Natural killer cell (primary cell): ENCODE measurements at regions not wholly inside any gene's neighbourhood (a gene's known extent, or its start where the extent isn't known, plus 50 kb on each side); places are given as distances from the start of the nearest gene placed in this dataset.
"Not testable (repeated sequence)": the region's sequence is repeated elsewhere in the genome, so short reads cannot be mapped to it uniquely, and the experiment has no call there.

ENCODE experiments used
- ATAC-seq, 3 donors: fragments of 150-1000 bp in 2 of 3; fragments of 200-7000 bp in 1 of 3; cut with Tn5 transposase; 1 replicate in 1 of 3; 2 replicates in 2 of 3; pipeline ENCODE4 v1.10.0; 2021; ENCODE audit warnings: mild to moderate bottlenecking in 2 of 3, moderate library complexity in 2 of 3
- DNase-seq, 2 donors: peaks; one replicate each; pipeline versions ENCODE4 v3.0.0 to v3.0.0-alpha.2; 2013 to 2021; ENCODE audit warnings: mixed read lengths in 1 of 2
- H3K27ac ChIP-seq: one replicate; pipeline ENCODE4 v1.5.1; 2013; ENCODE audit warnings: mild to moderate bottlenecking, low read length
- H3K27me3 ChIP-seq: one replicate; pipeline ENCODE4 v1.6.1; 2013; ENCODE audit warnings: low read length; ENCODE audit not compliant: control insufficient read depth, insufficient read depth
- H3K36me3 ChIP-seq: one replicate; pipeline ENCODE4 v1.6.1; 2013; ENCODE audit warnings: low read length; ENCODE audit not compliant: control insufficient read depth, insufficient read depth
- H3K4me1 ChIP-seq: one replicate; pipeline ENCODE4 v1.6.1; 2013; ENCODE audit warnings: low read length; ENCODE audit not compliant: control insufficient read depth, insufficient read depth
- H3K4me3 ChIP-seq: one replicate; pipeline ENCODE4 v1.5.1; 2013; ENCODE audit warnings: low read length
- H3K9me3 ChIP-seq: one replicate; pipeline ENCODE4 v1.6.1; 2013; ENCODE audit warnings: low read length; ENCODE audit not compliant: control insufficient read depth, insufficient read depth
- H3K27ac Mint-ChIP-seq, 2 donors: one replicate each; pipeline ENCODE4 v1.8.0; 2022; ENCODE audit warnings: mild to moderate bottlenecking in 2 of 2, mixed read lengths in 2 of 2, moderate library complexity in 1 of 2
- H3K27me3 Mint-ChIP-seq, 2 donors: one replicate each; pipeline ENCODE4 v1.8.0; 2022; ENCODE audit warnings: low read depth in 2 of 2, mixed read lengths in 2 of 2
- H3K36me3 Mint-ChIP-seq: one replicate; pipeline ENCODE4 v1.8.0; 2022; ENCODE audit warnings: mixed read lengths
- H3K4me1 Mint-ChIP-seq, 2 donors: one replicate each; pipeline ENCODE4 v1.8.0; 2022; ENCODE audit warnings: mixed read lengths in 2 of 2
- H3K4me3 Mint-ChIP-seq: one replicate; pipeline ENCODE4 v1.8.0; 2022; ENCODE audit warnings: mild to moderate bottlenecking, moderate library complexity, mixed read lengths
- H3K9me3 Mint-ChIP-seq, 2 donors: one replicate each; pipeline ENCODE4 v1.8.0; 2022; ENCODE audit warnings: mixed read lengths in 2 of 2
- CTCF ChIP-seq: fragments of 200-600 bp; IDR thresholded peaks from one replicate; pipeline ENCODE4 v1.8.0; 2022; ENCODE audit warnings: antibody characterized with exemption
- WGBS: methylation state at CpG from one replicate; pipeline ENCODE4 v1.1.7; 2013; ENCODE audit warnings: missing lambda C conversion rate; ENCODE audit not compliant: insufficient coverage; 5-methylcytosine and 5-hydroxymethylcytosine counted together
- intact Hi-C: fragments of 100-400 bp; cut with micrococcal nuclease; formaldehyde crosslinking; loops from one replicate; pipeline ENCODE4 v1.14.2; 2022

GRCh38 chr4:43651991-43652390 lies 759.5 kb downstream of the GRXCR1 start:
- H3K27ac ChIP-seq: no peak overlapping the region
- intact Hi-C loops: no loop called here
- no peaks in the 10 kb centered on the region for H3K4me1 Mint-ChIP-seq
- no peaks in the 10 kb centered on the region for H3K36me3 ChIP-seq
- H3K9me3 Mint-ChIP-seq: peaks cover 13 to 21% of the 10 kb centered on the region in 2 donors
- H3K4me1 ChIP-seq: no peaks in the 10 kb centered on the region
- peaks cover 16% of the 10 kb centered on the region for H3K9me3 ChIP-seq
- no CpG with 5 or more reads among the region's 1 CpG for WGBS
- peaks cover 1% of the 10 kb centered on the region for H3K36me3 Mint-ChIP-seq
- no peaks in the 10 kb centered on the region for H3K27me3 Mint-ChIP-seq
- no peak for TF ChIP-seq CTCF
- H3K4me3 ChIP-seq: no peak overlapping the region
- no peaks in the 10 kb centered on the region for H3K27me3 ChIP-seq
- H3K27ac Mint-ChIP-seq: no peak overlapping the region
- DNase-seq (no peak), ATAC-seq (no peak)
- no peak overlapping the region for H3K4me3 Mint-ChIP-seq

GRCh38 chr4:43659547-43659946 lies 767.0 kb downstream of the GRXCR1 start:
- not testable (repeated sequence) for H3K27me3 Mint-ChIP-seq

GRCh38 chr4:43672265-43672885 lies 776.2 kb downstream of the KCTD8 start:
- intact Hi-C loops, H3K4me3 Mint-ChIP-seq, H3K4me1 Mint-ChIP-seq, DNase-seq, H3K4me1 ChIP-seq, H3K27me3 ChIP-seq, ATAC-seq, H3K36me3 Mint-ChIP-seq, H3K36me3 ChIP-seq, H3K27me3 Mint-ChIP-seq, H3K4me3 ChIP-seq, H3K27ac ChIP-seq, H3K27ac Mint-ChIP-seq: not testable (repeated sequence)
- peaks cover 13% of the 10 kb centered on the region for H3K9me3 ChIP-seq
- H3K9me3 Mint-ChIP-seq: peaks cover 21 to 22% of the 10 kb centered on the region in 2 donors
- WGBS: 92% methylated on average over 22 of the region's 23 CpGs

More at GRCh38 chr4:43659547-43659946, 767.0 kb downstream of the GRXCR1 start:
- ATAC-seq, intact Hi-C loops, H3K4me1 Mint-ChIP-seq, H3K27me3 ChIP-seq, H3K4me1 ChIP-seq, DNase-seq, H3K36me3 ChIP-seq, H3K9me3 ChIP-seq, H3K27ac Mint-ChIP-seq, H3K4me3 ChIP-seq, H3K36me3 Mint-ChIP-seq, H3K27ac ChIP-seq, H3K4me3 Mint-ChIP-seq: not testable (repeated sequence)
- WGBS: 82% methylated on average over 2 of the region's 2 CpGs
- peaks cover 13 to 20% of the 10 kb centered on the region in 2 donors for H3K9me3 Mint-ChIP-seq

GRCh38 chr4:43680421-43680820 lies 768.2 kb downstream of the KCTD8 start:
- Mint-ChIP-seq H3K27ac (no peak overlapping the region), H3K9me3 (peaks cover 15 to 25% of the 10 kb centered on the region in 2 donors), H3K4me3 (no peak overlapping the region), H3K4me1 (no peaks in the 10 kb centered on the region), H3K36me3 (no peaks in the 10 kb centered on the region), H3K27me3 (no peaks in the 10 kb centered on the region)
- no peak for DNase-seq
- no peak overlapping the region for H3K4me3 ChIP-seq
- H3K9me3 ChIP-seq: no peaks in the 10 kb centered on the region
- no peak for TF ChIP-seq CTCF
- intact Hi-C loops: no loop called here
- no peaks in the 10 kb centered on the region for H3K4me1 ChIP-seq
- H3K27me3 ChIP-seq: no peaks in the 10 kb centered on the region
- WGBS: 31% methylated on average over 1 of the region's 1 CpG
- ATAC-seq: no peak
- no peaks in the 10 kb centered on the region for H3K36me3 ChIP-seq
- no peak overlapping the region for H3K27ac ChIP-seq
